ENCODE measurements at regions not wholly inside any gene's neighbourhood (a gene's known extent, or its start where the extent isn't known, plus 50 kb on each side); places are given as distances from the start of the nearest gene placed in this dataset. TPM values are rescaled to one million over a fixed set of nuclear protein-coding genes. Genes with fewer than 3 reads are reported as not detected.

DNA sequence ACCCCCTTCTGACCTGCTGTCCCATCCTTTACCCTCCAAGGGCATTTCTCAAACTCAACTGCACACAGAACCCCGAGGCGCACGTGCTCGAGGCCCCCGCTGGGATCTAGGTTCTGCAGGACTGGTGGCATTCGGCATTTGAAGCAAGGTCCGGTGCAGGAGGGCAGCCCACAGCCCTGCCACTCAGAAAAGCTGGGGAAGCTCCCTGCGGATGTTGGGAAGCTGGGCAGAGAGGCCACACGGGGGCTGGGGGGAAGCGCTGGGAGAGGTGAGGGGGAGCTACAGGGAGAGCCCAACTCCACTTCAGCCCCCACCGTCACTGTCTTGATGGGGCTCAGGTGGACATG, 51.2 kb upstream of the SLCO4A1 start:
- Histone ChIP-seq H3K4me3 (replicated peaks in 1 of 3) (no peak overlapping the region), H3K27me3 (no peaks in the 10 kb centered on the region), H3K4me1 (no peaks in the 10 kb centered on the region), H3K36me3 (no peaks in the 10 kb centered on the region), H3K27ac (no peak overlapping the region), H3K9me3 (no peaks in the 10 kb centered on the region)
- WGBS, 2 donors, result 55% methylated on average over 10 of the region's 11 CpGs; no CpG with 5 or more reads in 1 of the 2 donors
- intact Hi-C loops (cut with DNase I), result no loop called here
- TF ChIP-seq CTCF (IDR thresholded peaks at IDR 0.05) (no peak), POLR2A (IDR thresholded peaks at IDR 0.05) (no peak)
- no peak for DNase-seq

DNA sequence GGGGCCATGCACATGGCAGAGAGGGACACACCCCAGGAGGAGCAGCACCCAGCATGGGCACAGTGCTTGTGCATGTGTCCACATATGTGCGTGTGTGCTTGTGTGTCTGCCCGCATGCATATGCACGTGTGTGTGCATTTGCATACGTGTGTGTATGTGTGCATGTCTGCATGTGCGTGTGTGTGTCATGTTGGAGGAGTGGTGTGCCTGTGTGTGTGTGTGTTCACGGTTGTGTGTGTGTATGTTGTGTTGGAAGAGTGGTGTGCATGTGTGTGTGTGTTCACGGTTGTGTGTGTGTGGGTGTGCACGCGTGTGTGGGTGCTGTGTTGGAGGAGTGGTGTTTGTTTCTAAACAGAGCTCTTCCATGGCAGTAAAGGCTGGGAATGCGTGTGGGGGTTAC, 50.7 kb upstream of the SLCO4A1 start:
- intact Hi-C loops (cut with DNase I), result no loop called here
- whole genome bisulfite sequencing, 2 donors, result 90% methylated on average over 10 of the region's 10 CpGs
- peaks cover 0 to 3% of the 10 kb centered on the region in 2 donors for H3K4me1 ChIP-seq
- TF ChIP-seq CTCF (IDR thresholded peaks at IDR 0.05) (no peak), POLR2A (IDR thresholded peaks at IDR 0.05) (no peak)
- no peak overlapping the region for H3K27ac ChIP-seq
- no peaks in the 10 kb centered on the region for H3K36me3 ChIP-seq
- no peaks in the 10 kb centered on the region for H3K9me3 ChIP-seq
- DNase-seq, result no peak
- H3K4me3 ChIP-seq (replicated peaks in 1 of 3), result no peak overlapping the region
- no peaks in the 10 kb centered on the region for H3K27me3 ChIP-seq

Small RNA genes lying in the stretch of these regions (microRNA-seq; reads per million reads assigned to microRNA genes)
- gene MIR1-1 (4.0 reads per million, percentile 6 among the genes with 10 or more reads in this experiment), gene MIR133A2 (not detected)

Small RNA genes lying in the stretch of these regions (small RNA-seq; reads per million reads assigned to genes)
- gene MIR1-1, result not detected
